Skin of body (tissue), 1 donor: ENCODE measurements at regions not wholly inside any gene's neighbourhood (a gene's known extent, or its start where the extent isn't known, plus 50 kb on each side); places are given as distances from the start of the nearest gene placed in this dataset.
"Not testable (repeated sequence)": the region's sequence is repeated elsewhere in the genome, so short reads cannot be mapped to it uniquely, and the experiment has no call there.

Experiments used
- DNase-seq: peaks from one replicate; lab custom pipeline; 2025; lab: John Stamatoyannopoulos, UW

DNA sequence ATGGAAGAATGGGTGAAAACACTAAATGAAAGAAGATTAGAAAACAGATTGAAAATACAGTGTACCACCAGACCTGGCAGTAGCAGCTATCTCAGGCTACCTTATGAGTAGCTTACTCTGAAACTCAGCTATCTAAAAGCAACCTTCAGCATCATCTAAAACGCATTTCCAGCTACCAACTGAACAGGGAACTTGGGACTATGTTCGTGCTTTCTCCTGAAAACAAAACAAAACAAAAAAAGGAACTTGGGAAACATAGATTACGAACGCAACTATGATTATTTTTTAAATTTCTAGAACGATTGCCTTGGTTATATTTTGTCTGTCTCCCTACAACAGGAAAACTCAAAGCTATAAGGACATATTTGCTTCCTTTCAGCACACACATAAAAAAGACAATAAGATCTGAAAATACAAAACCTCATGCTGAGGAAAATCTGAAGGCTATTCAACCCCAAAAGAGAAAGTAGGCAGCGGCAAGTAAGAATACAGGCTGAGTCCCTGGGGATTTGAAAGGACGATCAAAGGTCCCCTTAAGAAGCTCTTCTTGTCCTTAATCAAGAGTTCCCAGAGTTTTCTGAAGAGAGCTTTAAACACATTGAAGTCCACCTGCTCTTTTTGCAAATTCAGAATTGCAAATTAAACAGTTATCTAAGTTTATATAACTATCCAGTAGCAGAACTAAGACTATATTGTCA is 53.4 kb downstream of the OR2K2 start:
- no peak for DNase-seq

DNA sequence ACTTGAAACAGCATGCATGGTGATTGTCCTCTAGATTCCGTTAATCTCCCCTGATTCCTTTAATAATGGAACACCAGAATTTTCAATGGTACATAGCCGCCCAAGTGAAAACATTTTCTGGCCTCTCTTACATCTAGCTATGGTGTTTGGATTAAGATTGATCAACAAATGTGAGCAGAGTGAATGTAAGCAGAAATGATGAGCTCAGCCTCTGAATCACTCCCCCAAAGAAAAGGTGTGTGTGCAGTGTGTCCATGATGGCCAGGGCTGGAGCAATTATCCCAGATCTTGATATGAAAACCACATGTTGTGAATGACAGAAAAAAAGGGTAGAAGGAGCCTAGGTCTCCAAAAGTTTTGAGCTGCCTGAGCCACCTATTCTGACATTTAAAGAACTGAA is 55.3 kb downstream of the OR2K2 start:
- no peak for DNase-seq

DNA sequence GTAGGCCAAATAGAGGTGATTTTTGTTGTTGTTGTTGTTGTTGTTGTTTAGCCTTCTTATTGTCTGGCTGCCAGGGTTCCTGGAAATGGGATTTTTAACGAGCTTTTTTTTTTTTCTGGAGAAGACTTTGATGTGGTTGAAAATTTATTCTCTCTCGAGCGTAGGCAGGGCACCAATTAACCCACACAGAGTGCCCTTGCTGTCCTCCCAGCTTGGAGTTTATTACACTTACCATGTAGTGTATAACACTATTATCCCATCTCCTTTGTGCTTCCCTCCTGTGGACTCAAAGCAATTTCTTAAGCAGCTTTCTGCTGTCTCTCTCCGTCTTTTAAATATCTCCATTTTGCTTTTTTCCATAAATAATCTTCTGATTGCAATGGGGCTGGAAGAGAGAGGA is 57.4 kb downstream of the OR2K2 start:
- no peak for DNase-seq

DNA sequence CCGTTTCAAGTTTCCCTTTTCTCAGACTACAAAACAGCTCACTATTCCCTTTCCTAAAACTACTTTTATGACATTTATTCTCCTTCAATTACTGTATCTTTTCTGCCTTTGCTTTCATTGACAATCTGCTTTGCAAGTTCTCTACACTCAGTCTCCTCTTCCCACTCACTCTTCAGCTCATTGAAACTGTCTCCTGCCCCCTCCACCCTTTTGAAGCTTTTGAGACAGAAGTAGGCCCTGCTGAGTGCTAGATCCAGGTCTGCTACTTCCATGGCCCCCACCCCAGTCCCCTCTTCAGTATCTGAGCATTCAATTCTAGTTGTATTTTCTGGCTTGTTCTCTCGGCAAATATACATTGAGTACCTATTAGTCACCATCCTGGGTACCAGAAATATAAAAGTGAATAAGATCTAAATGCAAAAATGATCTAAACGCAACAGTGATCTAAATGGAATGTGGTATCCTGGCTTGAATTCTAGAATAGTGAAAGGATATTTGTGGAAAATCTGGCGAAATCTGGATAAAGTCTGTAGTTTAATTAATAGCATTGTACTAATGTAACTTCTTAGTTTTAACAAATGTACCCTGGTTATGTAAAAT is 58.4 kb downstream of the OR2K2 start:
- no peak for DNase-seq

DNA sequence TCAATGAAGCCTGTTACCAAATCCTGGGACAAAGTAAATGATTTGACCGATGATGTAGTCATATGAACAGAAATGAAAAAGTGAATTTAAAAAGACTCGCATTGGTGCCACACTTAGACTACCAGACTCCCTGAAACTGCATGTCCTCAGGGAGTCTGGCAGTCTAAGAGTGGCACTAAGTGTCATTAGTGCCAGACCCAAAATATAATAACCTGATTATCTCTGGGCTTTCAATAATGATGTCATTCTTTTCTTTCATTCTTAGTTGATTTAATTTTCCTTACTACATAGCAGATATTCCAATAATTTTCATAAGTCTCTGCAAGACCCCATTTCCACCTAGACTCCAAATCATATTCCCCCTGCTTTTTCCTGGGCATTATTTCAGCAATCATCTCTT is 59.0 kb downstream of the OR2K2 start:
- no peak for DNase-seq

DNA sequence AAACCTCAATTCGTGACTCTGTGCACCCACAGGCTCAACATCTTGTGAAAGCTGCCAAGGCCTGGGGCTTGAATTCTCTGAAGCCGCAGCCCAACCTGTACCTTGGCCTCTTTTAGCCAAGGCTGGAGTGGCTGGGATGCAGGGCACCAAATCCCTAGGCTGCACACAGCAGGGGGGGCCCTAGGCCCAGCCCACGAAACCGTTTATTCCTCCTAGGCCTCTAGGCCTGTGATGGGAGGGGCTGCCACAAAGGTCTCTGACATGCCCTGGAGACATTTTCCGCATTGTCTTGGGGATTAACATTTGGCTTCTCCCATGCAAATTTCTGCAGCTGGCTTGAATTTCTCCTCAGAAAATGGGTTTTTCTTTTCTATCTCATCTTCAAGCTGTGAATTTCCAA is 64.0 kb downstream of the OR2K2 start:
- not testable (repeated sequence) for DNase-seq

DNA sequence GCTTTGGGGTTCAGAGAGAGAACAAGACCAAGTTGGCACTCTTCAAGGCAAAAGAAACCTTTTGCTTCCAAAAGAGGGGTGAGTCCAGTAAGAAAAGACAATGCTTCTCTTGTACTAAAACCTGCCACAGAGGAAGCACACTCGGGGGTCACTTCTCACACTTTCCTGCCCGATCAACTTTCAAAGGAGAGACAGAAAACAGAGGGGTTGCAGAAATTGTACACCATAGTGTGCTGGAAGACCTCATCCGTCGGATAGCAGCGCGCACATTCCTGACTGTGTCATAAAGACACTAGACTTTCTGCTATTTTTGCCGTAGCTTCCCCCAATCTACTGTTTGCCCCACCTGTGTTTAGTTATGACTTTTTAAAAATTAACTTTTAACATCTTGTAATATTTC is 66.9 kb downstream of the OR2K2 start:
- no peak for DNase-seq

DNA sequence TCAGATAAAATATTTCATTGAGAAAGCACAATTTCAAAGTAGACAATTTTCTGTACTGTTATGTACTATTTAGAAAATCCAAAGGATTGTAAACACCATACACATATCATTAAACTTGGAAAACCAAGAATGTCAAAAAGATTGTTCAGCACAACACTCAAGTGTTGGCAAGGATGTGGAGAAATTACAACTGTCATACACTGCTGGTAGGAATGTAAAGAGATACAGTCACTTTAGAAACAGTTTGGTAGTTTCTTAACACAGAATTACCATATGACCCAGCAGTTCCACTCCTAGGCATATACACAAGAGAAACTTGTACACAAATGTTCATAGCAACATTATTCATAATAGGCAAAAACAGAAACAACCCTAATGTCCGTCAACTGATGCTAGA is 71.2 kb downstream of the OR2K2 start:
- DNase-seq: no peak

DNA sequence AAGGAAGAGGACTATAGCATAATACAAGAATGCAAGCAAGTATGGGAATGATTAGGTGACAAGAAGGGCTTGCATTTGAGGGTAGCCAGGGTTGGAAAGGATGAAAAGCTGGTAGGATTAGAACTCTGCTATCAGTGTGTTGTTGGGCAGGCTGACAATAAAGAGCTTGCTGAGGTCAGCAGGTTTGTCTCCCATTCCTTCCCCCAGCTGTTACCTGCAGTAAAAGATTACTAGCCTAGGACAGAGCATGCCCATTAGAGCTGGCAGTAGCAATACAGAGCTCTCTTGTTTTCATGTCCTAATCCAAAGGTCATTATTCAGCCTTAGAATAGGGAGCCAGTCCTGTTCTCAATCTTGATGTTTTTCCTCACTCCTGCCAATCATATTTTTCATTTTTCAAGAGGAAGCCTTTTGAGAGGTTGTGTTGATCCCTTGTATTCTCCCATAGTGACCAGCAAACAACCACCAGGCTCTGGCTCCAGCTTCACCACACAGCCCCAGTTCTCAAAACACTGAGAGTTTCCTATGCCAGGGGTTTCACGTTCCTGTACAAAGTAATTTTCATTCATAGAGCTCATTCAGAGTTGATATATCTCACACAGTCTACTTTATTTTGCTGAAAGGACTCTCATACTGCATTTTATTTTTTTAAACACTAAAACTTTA is 71.7 kb downstream of the OR2K2 start:
- DNase-seq: no peak

DNA sequence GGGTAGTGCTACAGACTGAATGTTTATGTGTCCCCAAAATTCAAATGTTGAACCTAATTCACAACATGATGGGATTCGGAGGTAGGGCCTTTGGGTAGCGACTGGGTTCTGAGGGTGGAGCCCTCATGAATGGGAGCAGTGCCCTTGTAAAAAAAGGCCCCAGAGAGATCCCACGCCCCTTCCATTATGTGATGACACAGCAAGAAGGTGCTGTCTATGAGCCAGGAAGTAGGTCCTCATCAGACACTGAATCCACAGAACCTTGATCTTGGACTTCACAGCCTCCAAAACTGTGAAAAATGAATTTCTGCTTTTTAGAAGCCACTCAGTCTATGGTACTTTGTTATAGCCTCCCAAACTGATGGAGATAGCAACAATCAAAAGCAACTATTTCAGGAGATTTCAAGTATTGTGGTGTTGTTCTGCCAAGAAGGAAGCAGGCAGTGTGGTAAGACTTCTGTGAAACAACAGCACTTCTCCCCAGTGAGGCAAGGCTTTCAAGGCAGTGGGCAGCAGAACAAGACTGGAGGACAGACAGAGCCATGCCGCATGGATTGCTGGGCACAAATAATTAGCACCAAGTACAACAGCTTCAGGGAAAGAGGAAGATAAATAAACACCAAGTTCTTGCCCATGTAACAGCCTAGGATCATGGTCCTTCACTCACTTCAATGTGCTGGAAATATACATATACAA is 76.1 kb downstream of the OR2K2 start:
- DNase-seq: no peak

DNA sequence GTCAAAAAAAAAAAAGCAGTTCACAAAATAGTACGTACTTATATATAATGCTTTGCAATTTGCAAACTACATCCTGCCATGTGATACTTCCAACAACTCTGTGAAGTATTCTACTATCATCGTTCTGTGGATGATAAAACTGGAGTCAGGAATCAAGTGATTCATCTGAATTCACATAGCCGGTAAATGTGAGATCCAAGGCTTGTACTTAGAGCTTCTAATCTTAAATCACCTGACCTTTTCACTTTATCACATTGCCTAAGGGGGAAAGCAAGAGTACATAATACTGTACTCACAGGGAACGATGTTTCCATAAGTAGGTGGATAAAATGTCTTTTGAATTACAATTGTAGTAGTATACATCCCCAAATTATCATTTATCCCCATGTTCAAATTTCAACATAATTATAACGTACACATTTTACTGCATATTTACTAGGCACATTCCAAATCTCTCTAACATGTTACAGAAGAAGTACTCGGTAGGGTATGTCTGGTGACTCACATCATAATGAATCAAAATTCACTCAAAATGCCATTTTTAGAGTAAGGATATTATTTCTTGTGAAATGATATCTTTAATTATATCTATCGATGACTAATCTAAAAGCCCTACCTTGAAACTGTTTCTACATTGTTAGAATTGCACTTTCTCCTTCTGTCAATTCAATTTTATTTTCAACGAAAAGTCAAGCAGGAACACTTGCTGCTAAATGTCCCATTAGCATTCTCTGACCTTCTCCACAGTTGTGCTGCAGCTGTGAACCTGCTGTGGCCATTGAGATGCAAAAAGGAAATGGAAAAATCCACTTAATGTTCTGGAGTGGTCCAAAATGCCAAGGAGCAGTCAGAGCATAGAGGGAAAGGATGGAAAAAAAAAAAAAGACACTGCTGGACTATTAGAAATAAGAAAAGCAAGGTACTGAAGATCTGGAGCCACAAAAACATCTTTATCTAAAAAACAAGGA is 78.9 kb downstream of the OR2K2 start:
- no peak for DNase-seq

DNA sequence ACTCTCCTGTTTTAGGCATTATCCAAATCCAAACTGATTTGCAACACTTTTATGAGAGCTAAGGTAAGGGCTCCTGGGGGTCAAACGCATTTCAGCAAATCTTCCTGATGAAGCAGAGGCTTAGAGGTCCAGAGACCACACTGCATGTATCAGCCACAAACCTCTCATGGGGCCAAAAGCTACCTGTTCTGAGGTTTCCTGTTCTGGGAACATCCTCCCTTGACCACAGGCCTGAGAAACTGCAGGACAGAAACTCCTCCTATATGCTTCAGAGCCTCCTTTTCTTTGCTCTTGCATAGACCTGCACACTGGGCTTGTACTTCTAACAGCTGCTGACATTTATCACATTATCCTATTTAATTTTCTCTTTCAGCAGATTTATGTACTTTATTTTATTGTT is 92.6 kb downstream of the OR2K2 start:
- DNase-seq: no peak

DNA sequence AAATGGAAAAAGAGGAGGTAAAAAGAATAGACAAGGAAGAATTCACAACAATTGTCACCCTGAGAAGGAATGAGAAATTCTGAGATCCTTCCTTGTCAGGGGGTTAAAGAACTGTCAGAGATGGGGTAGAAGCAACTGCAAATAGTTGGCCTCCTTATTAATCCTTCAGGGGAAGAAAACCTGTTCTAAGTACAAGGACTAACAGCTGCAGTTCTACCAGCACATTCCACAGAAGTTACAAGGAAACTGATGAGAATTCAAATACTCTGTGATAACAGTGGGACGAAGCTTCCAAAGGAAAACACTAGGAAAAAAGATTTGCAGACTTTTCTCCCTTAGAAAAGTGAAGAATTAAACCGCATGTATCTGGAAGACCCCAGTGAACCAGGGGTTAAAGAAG is 93.7 kb downstream of the OR2K2 start:
- no peak for DNase-seq

DNA sequence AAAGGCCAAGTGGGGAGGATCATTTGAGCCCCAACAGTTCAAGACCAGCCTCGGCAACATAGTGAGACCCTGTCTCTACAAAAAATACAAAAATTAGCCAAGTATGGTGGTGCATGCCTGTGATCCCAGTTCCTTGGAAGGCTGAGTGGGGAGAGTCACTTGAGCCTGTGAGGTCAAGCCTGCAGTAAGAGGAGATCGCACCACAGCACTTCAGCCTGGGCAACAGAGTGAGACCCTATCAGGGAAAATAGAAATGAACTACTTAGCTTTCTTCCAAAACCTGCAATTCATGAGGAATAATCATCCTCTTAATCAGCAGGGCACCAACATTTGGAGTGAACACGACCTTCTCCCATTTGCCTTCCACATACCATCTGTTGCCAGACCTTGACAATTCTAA is 96.1 kb downstream of the OR2K2 start:
- no peak for DNase-seq

DNA sequence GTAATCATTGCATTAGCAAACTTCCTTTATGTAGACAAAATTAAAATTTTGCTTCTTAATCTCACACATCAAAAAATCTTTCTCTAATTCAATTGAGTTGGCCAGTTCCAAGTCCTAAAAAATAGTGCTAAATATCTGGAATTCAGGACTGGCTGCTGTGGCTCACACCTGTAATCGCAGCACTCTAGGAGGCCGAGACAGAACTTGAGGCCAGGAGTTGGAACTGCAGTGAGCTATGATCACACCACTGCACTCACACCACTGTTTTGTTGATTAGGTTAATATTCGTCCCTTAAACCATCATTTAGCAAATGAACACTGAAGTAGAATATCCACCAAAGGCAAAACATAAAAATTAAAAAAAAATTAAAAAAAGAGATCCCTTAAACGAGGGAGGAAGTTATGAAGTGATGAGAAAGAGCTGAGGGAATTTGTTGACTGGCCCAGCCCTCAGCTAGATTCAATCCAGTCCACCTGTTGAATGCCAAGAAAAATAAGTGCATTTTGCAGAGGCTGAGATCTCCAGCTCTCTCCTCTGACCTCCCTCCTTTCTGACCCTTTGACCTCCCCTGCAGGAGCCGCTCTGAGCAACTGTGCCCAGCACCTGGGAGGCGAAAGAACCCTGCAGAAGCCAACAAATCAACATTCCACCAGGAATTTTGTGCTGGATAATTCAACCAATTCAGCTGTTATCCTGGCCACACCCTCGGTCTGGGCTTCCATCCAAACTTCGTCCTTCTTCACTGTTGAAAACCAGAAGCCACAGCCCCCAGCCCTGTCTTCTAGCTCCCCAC is 96.8 kb downstream of the OR2K2 start:
- no peak for DNase-seq

DNA sequence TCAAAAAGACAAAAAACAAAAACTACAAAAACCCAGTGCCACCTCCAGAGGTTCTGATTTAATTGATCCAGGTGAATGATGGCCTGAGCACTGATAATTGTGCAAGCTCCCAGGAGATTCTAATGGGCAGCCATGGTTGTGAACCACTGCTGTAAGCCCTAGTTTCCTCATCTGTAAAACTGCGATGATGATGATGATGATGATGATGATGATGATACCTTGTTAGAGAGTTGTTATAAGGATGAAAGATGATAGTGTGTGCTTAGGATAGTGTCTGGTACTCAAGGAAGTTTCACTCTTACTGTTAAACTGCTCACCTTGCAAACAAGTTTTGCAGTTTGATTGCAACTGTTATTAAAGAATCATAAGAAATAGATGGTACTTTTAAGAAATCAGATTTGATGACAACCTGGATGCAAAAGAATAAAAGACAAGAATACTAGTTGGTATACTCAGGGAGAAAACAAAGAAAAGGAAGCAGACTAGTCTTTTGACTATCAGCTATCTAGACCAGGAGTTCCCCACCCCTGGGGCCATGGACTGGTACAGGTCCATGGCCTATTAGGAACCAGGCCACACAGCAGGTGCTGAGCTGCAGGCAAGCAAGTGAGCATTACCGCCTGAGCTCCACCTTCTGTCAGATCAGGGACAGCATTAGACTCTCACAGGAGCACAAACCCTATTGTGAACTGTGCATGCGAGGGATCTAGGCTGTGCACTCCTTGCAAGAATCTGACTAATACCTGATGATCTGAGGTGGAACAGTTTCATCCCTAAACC is 98.0 kb downstream of the OR2K2 start:
- no peak for DNase-seq

DNA sequence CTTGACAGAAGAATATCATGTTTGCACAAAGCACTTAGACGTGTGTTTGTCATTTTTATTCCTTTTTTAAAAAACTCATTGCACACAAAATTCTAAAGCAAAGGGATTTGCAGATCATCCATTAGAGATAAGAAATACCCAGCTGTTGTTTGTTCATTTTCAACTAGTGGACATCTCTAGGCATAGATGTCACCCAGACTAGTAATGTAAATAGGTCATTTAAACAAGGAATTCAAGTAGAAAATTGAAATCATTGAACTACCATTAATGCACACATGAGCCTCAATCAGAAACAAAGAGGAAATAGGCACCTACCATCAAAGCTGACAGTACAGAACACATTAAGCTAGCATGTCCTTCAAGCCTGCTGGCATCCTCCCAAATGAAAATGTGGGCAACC is 107.3 kb downstream of the OR2K2 start:
- no peak for DNase-seq

DNA sequence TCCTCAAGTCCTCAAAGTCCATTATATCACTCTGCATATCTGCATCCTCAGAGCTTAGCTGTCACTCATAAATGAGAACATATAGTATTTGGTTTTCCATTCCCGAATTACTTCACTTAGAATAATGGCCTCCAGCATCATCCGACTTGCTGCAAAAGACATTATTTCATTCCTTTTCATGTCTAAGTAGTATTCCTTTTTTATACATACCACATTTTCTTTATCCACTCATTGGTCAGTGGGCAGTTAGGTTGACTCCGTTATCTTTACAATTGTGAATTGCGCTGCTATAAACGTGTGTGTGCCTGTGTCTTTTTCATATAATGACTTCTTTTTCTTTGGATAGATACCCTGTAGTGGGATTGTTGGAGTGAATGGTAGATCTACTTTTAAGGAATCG is 117.2 kb downstream of the OR2K2 start:
- no peak for DNase-seq

DNA sequence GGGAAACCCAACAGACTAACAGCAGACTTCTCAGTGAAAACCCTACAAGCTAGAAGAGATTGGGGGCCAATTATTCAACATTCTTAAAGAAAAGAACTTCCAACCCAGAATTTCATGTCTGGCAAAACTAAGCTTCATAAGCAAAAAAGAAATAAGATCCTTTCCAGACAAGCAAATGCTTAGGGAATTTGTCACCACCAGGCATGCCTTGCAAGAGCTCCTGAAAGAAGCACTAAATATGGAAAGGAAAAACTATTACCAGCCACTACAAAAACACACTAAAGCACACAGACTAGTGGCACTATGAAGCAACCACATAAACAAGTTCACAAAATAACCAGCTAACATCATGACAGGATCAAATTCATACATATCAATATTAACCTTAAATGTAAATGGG is 131.1 kb downstream of the OR2K2 start:
- DNase-seq: no peak

DNA sequence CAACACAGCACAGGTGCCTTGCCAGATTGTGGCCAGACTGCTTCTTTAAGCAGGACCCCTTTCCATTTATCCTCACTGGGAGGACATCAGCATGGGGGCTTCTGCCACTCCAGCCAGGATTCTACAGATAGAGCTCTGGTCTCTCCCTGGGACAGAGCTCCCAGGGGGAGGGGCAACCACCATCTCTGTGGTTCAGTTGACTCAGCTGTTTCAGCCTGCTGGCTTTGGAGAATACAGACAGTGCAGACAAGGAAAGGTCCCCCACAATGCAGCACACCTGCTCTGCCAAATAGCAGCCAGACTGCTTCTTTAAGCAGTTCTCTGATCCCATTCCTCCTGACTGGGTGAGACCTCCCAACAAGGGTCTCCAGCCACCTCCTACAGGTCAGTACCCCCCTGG is 132.8 kb downstream of the OR2K2 start:
- no peak for DNase-seq
